COLO668 (cell line): ENCODE measurements at regions not wholly inside any gene's neighbourhood (a gene's known extent, or its start where the extent isn't known, plus 50 kb on each side); places are given as distances from the start of the nearest gene placed in this dataset.

ENCODE experiments used
- DNase-seq: peaks from one replicate; lab custom pipeline; 2025; ENCODE audit not compliant: unreplicated experiment; lab: John Stamatoyannopoulos, UW

DNA sequence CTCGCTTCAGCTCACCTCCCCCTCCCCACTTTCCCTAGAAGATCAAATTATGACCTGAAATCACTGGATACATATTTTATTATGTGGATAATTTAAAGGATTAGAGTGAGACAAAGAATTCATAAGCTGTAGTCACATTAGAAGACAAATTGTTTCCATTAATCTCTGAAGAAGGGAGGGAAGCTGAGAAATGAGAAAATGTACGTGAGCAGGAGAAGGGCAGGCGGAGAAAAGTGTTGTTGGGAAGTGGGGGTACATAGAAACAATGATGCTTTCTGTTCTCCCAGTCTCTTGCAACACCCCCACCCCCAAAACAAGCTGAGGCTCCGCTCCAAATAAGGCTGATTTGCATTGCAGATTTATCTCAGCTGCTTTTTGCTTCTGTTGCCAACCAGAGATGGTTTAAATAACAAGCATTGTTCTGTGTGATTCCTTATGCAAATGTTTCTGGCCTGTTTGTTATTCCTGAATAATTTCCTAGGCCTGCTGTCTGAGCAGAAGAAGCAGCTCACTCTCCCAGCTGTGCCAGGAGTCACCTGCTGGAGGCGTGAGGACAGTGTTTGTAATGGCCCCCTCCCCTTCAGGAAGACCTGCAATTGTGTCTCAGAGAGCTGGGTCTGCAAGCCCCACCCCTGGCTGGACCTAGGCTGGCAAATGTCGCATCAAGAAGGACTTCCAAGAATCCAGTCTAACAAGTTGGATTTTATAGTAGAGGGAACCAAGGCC, 121.8 kb upstream of the TNR start:
- no peak for DNase-seq

DNA sequence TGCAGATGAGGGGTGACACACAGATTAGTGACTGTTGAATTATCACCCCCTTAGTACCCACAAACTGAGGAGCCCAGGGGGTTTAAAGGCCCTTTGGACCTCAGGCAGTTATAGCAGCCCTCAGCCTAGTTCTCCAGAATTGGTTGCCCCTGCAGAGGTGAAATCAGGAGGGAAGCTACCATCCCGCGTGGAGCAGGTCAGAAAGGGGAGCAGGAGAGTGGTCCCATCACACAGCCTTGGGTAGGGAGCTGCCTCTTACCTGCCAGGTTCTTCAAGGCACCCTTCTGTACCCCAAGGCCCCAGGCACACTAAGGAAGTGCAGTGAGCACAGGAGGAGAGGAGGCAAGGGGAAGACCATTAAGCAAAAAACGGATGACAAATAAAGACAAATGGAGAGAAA, 121.2 kb upstream of the TNR start:
- DNase-seq: no peak

DNA sequence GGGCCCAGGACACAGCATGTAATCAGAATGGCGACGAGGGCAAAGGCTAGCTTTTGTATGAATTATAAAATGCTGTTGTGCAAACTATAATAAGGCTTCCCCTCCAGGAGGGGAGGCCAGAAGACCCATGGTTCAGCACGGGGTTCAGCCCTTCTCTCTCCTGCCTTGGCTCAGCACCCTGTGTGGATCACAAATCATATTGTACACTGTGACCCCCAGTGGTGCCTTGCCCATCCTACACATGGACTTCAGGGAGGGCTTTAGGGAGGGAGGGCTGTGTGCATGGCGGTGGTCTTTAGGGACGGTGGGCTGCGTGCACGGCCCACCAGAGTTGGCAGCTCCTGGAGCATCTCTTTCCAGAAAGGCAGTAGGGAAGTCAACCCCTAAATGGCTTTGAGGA, 120.8 kb upstream of the TNR start:
- DNase-seq: no peak

DNA sequence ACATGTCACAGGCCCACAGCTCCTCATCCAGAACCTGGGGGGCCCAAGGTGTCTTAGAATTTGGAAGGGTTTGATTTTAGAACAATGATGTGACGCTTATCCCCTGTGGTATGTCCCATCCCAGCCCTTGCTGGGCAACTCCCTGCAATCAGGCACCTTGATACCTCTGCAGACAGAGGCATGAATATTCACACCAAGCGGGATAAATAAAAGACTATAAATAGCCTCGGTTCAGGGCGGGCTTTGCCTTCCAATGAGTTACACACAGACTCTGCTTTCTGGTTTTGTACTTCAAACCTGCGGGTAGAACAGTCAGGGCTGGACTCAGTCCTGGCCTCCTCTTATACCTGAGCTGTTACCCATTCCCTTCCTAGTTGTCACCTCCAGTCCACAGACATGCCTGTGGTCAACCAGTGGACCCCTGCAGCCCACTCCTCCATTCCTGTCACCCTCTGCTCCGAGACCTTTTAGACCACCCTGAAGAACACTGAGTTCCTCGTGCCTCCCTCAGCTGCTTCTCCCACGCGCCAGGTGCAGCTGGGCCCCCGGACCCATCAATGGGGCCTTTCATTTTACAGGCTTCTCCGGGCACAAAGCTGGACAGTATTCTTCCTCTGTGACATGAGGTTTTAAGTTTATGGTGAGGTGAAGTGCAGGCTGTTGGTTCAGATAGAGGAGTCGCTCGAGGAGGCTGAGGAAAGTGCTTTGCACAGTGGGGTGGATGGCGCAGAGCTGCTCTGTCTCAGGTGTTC, 120.1 kb upstream of the TNR start:
- no peak for DNase-seq

DNA sequence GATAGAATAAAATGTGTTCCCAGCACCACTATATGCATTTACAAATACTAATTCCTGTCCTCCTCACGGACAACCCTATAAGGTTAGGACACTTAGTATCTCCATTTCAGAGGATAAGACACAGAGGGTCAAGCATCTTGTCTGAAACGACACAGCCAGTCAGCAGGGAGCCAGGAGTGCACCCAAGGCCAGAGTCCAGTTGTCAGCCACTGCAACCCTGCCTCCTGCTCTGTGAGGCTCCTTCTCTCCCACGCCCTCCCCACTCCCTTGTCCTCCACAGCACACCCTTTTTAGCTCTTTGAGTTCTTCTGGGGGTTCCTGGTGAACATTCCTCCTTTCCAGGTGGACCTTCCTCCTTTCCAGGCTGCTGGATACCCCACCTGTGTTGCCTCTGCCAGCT, 119.0 kb upstream of the TNR start:
- no peak for DNase-seq

DNA sequence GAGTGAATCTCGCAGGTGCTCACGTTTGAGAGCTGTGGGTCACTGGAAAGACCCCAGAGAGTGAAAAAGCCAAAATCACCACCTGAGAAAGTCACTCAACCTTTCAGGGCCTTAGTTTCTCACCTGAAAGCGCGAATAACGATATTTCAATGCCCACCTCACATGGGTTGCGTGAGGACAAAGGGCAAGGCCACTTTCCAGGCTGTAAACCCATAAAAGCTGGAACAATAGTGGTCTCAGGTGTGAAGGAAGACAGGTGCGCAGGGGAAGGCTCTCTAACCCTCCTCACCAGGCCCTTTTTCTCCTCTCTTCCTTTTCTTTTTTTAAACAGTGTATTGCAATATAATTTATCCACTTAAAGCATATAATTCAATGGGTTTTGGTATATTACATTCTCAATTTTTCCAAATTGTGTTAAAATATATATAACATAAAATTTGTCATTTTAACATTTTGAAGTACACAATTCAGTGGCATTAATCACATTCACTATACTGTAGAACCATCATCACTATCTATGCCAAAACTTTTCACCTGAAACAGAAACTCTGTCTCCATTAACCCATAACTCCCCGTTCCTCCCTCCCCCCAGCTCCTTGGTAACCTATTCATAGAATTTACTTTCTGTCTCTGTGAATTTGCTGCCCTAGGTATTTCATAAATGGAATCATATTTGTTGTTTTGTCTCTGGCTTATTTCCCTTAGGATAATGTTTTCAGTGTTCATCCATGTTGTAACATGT, 118.4 kb upstream of the TNR start:
- DNase-seq: no peak

DNA sequence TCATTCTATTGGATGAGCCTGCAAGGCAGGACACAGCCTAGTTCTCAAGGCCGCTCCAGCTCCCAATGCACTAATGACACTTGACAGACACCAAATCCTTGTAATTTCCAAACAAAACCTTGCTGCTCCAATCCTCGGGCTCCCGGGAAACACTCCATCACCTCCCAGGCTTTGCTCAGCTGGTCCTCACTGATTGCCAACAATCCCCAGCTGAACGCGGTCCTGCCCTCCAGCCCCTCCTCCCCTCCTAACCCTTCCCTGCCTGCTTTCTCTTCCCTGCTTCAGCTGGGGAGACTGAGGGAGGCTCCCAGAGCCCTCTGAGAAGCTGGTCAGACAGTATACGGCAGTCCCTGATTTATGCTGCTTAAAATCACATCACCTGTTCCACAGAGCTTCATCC, 114.4 kb upstream of the TNR start:
- DNase-seq: no peak

DNA sequence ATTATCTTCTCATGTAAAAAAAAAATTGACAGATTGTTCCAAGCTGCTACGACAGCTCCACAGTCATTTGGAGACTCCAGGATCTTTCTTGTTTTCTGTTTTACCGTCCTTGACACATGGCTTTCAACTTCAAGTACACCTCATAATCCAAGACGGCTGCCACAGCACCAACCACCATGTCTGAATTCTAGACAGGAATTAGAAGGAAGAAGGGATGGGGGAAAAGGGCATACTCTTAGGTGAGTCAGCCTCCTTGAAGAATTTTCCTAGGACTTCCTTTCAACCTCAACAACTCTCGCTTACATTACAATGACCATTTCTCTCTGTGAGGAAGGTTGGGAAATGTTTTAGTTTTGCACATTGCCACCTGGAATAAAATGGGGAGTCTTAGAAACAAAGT, 110.3 kb upstream of the TNR start:
- no peak for DNase-seq

DNA sequence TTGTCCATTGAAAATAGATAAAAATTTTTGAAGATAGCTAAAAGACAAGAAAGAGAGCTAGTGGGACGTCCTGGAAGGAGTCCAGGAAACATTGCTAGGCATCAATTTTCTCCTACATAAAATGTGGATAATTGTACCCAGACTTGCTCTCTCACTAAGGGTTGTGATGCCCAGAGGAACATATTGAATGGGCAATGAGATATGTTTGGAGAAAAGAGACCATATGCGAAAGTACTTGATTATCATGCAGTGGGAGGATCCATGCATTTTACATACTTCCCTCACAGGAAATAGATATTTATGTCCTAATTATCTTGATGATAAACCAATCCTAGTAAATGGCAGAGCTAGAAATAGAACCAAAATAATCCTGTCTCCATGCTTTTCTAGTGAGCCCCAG, 108.4 kb upstream of the TNR start:
- DNase-seq: no peak

DNA sequence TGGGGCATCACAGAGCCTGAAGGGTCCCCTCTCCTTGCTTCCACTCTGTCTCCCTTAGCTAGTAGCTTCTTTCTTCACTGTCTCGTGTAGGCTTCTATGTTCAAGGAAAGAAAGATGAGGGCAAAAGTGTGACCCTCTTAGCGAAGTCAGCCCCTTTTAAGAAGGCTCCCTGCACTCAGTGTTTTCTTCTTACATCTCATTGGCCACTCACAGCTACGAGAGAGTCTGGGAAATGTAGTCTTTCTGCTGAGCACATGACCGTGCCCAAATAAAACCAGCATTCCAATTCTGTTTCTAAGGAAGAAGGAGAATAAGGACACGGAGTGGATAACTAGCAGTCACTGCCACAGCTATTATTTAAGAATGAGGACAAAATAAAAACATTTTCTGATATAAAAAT, 104.9 kb upstream of the TNR start:
- no peak for DNase-seq

DNA sequence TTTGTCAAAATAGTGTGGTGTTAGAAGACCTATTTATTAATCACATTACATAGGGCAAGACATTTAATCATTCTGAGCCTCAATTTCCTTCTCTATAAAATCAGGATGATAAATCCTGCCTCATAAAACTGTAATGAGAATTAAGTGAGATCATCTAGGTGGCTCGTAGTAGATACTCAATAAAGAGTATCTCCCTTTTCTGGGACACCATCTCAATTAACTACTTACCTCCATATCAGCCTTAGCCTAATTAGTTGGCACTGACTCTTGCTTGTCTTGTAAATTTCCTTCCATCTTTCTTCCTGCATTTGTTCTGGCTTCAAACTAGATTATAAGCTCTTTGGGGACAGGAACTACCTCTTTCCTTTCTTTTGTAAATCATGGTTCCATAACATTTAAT, 102.6 kb upstream of the TNR start:
- DNase-seq: no peak

DNA sequence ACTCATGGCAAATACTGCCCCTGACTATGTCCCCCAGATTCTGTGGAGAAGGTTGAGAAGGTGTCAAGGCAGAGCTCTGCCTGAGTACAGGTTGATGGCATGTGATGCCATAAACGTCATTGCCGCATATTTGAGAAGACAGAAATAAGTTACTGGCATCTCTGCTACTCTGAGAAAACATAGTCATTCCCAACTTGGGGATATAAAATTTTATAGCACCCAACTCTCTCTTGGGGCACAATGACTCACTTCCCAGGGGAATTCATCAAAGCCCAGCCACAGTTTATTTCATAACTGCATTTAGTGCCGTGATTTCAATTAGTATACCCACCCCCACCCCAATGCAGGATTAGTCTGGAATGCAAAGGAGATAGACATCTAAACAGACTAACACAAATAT, 101.9 kb upstream of the TNR start:
- no peak for DNase-seq

DNA sequence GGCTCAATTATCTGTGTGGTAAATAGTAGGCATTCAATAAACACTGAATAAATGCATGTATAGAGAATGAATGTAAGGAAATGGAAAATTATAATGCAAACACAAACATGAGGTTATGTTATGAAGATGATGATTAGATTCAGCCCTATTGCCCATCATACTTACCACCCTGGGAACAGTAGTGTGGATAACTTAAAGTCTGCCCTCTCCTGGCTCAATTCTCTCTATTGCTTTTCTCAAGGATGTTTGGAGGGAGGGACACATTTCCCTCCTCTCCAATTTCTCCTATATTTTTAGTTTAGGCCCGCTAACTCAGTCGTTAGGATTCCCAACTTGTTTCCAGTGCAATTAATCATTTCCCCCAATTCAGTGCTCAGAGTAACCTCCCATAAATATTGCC, 101.5 kb upstream of the TNR start:
- DNase-seq: no peak

DNA sequence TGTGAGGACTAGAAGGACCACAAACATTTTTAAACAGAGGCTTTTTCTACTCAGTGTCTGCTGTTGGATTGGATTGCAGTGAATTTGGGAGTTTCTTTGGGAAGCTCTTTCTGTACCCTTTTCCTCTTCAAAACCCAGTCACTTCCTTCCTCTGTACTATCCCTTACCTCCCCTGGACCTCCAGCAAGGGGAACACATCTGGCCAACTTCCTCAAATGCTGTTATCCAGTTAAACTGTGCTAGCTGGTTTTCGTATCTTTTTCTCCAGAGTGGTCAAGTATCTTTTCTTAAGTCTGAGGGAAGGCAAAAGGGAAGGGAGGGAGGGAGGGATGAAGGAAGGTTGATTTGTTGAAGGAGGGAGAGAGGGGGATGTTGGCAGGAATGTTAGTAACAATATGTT, 99.2 kb upstream of the TNR start:
- DNase-seq: no peak

DNA sequence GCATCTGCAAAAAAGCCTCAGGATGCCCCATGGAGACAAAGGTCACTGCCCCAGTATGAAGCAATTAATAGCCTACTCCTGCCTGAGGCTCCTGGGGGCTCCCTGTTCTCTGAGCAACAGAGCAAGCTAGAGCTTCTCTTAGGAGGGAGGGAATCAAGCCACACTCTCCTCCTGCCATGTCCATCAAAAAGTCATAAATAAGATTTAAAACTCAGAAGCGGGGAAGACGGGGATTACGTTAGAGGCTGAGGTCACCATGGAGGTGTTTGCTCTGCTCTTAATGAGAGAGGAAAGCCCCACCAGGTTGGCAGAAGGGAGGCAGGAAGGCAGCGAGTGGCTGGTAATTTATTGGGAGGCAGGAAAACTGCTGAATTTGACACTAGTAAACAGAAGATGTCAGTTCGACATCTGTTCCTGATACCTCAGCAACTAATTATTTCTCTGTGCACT, 98.4 kb upstream of the TNR start:
- peak; percentile 83 for DNase-seq

DNA sequence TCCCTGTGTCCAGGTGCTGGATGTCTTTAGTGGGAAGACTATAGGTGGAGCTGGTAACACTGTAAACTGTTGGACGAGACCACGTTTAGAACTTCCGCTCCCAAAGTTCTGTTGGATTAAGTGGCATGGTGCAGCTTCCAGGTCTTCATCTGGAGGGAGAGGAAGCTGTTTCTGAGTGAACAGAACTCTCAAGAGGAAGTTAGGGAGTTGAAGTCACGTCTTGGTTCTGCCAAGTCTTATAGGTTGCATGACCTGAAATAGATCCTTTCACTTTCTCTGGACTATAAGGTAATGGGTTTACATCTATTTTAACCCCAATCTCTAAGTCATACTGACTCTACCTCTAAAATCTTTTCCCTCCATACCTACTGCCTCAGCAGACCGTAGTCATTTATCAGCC, 97.4 kb upstream of the TNR start:
- peak; percentile 39 for DNase-seq

DNA sequence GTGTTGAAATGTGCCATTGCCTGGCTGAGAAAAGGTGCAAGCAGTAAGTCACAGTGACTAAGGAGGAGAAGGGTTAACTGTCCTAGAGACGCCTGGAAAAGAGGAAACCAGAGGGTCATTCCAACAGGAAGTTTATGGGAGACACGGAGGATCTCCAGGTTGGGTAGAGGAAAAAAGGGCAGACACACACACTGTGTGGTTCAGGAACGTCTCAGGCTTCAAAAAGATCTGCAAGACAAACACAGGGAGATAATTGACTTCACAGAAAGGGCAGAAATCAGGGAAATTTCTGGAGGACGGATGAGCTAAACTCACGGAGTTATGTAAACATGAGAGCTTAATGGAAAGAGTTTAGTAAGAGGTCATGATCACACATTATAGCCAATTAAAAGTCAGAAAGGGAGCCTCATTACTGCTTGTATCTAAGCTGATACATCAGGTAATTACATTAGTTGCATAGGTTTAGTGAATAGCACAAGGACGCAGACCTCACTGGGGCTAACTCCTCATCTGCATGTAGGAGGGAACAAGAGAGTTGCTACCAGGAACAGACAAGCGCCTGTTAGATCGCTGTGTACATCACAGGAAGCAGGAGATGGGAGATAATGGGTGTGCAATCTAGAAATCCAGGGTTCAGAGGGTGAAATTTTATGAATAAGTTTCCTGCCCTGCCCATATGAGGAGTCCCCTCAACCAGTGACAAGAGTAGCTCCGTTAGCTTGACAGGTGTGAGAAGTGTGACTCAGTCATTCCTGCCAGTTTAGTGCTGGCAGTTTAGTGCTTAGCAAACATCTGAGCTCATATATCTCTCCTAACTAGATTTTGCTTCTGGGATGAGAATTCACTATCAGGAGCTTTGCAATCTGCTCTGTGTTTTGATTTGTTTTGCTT, 96.6 kb upstream of the TNR start:
- peak; percentile 77 for DNase-seq

DNA sequence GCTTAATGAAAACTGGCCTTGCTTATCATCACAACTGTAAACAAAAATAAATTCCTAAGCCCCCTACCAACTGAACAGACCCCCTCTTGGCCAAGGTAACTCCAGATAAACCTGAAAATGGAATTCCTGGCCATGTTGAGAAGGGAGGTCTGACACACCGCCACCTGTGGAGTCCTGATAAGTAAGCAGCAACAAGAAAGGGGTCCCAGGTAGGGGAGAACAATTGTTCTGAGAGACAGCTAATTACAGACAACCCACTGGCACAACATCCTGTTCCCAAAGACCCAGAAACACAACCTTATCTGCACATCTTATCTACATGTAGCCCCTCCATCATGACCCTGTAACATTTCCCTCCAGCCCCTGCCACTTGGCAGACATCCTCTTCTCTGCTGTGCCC, 91.2 kb upstream of the TNR start:
- no peak for DNase-seq

DNA sequence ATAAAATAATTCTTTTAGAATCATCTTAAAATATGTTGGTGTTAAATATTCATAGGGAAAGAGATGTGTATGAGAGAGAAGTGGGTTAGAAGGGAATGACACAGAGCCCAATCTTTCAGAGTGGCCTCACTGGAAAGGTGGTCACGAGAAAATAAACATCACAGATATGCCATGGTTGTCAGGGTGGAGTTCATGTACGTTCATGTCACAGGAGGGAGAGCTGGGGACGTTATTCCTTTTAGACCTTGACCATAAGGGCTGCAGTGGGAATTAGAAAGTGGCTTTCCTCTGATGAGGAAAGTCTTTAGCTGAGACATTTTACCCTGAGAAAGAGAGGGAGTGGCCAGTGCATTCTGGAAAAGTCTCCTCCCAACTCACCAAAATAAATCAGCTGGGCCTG, 90.6 kb upstream of the TNR start:
- DNase-seq: no peak

DNA sequence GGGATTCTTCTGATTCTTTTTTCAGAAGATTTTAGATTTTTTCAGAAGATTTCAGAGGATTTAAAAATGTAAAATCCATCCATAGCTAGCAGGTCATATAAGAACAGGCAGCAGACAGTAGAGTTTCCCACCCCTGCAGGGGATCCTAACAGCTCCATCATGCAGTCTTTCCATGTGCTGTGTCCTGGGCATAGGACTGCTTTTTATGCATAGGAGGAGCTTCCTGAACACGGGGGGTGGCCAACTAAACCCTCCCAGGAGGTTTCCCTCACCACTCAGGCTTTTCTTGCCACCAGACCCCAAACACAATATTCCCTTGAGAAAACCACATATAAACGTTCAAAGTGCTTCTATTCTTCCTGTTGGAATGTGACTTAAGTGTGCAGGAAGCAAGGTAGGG, 90.1 kb upstream of the TNR start:
- no peak for DNase-seq

DNA sequence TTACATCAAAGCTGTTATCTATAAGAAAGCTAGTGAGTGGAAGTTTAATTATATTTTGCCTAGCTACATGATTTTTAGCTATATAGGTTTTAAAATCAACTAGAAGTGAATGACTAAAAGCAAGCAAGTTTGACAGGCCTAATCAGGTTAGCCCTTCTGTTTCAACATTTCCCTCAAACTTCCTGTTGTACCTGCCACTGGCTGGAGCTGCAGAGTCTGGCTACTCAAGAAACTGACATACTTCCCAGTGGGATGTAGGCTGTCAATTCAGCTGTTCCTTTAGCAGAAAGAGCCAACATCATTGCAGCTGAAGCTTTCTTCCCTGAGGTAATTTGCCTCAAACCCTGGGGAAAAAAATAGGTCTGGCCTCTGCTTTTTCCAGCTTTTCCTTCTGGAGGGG, 87.1 kb upstream of the TNR start:
- DNase-seq: no peak
